GM20431 (cell line): ENCODE measurements at regions not wholly inside any gene's neighbourhood (a gene's known extent, or its start where the extent isn't known, plus 50 kb on each side); places are given as distances from the start of the nearest gene placed in this dataset.

Experiments used
- in situ Hi-C: fragments of 300-500 bp; cut with MseI, MboI; formaldehyde crosslinking; loops from one replicate; pipeline ENCODE4 v1.15.0; 2020; ENCODE audit warnings: low sequenced_read_pairs; ENCODE audit not compliant: unreplicated experiment

- in situ Hi-C loops, result no loop called here
These were observed 115.1 kb upstream of the TOP1 start for GRCh38 chr20:40913224-40914185.

GRCh38 chr20:40915756-40916155 lies 112.9 kb upstream of the TOP1 start:
- in situ Hi-C loops, result no loop called here

GRCh38 chr20:40916276-40916675 lies 112.3 kb upstream of the TOP1 start:
- in situ Hi-C loops, result no loop called here

- in situ Hi-C loops, result no loop called here
These were observed 108.3 kb upstream of the TOP1 start for GRCh38 chr20:40920291-40920690.

GRCh38 chr20:40922865-40923264 lies 105.8 kb upstream of the TOP1 start:
- in situ Hi-C loops, result no loop called here

- in situ Hi-C loops, result no loop called here
These were observed 102.7 kb upstream of the TOP1 start for GRCh38 chr20:40925829-40926510.

GRCh38 chr20:40926928-40927327 lies 101.7 kb upstream of the TOP1 start:
- in situ Hi-C loops, result no loop called here

- in situ Hi-C loops, result no loop called here
These were observed 98.1 kb upstream of the TOP1 start for GRCh38 chr20:40930561-40930960.

GRCh38 chr20:40931410-40932044 lies 97.1 kb upstream of the TOP1 start:
- in situ Hi-C loops, result no loop called here

GRCh38 chr20:40932436-40932835 lies 96.2 kb upstream of the TOP1 start:
- in situ Hi-C loops, result no loop called here

GRCh38 chr20:40933758-40934157 lies 94.9 kb upstream of the TOP1 start:
- in situ Hi-C loops, result no loop called here

- in situ Hi-C loops, result no loop called here
These were observed 90.6 kb upstream of the TOP1 start for GRCh38 chr20:40938020-40938419.

- in situ Hi-C loops, result no loop called here
These were observed 89.0 kb upstream of the TOP1 start for GRCh38 chr20:40939667-40940066.

- in situ Hi-C loops, result no loop called here
These were observed 87.5 kb upstream of the TOP1 start for GRCh38 chr20:40941133-40941610.

GRCh38 chr20:40942006-40942405 lies 86.6 kb upstream of the TOP1 start:
- in situ Hi-C loops, result no loop called here

GRCh38 chr20:40942775-40943174 lies 85.8 kb upstream of the TOP1 start:
- in situ Hi-C loops, result no loop called here

- in situ Hi-C loops, result no loop called here
These were observed 85.0 kb upstream of the TOP1 start for GRCh38 chr20:40943591-40943990.

GRCh38 chr20:40945189-40945588 lies 83.4 kb upstream of the TOP1 start:
- in situ Hi-C loops, result no loop called here

- in situ Hi-C loops, result no loop called here
These were observed 82.7 kb upstream of the TOP1 start for GRCh38 chr20:40945754-40946450.

- in situ Hi-C loops, result no loop called here
These were observed 82.2 kb upstream of the TOP1 start for GRCh38 chr20:40946451-40946850.
